Neutrophil (primary cell): ENCODE measurements at regions not wholly inside any gene's neighbourhood (a gene's known extent, or its start where the extent isn't known, plus 50 kb on each side); places are given as distances from the start of the nearest gene placed in this dataset.

Source experiments
- H3K27ac ChIP-seq: fragments of 200-600 bp; sonication (generic); 2 replicates; pipeline ENCODE4 v1.5.1; 2016; ENCODE audit warnings: mild to moderate bottlenecking, moderate library complexity
- H3K27me3 ChIP-seq: fragments of 200-600 bp; sonication (generic); 2 replicates; pipeline ENCODE4 v1.6.0; 2016; ENCODE audit warnings: mild to moderate bottlenecking
- H3K36me3 ChIP-seq: fragments of 200-600 bp; sonication (generic); 2 replicates; pipeline ENCODE4 v1.5.1; 2017
- H3K4me1 ChIP-seq, 2 experiments: fragments of 200-600 bp in 1 of 2; sonication (generic) in 1 of 2; 1 replicate in 1 of 2; 2 replicates in 1 of 2; pipeline versions ENCODE4 v1.5.1 to v1.6.1; 2013 to 2016; ENCODE audit warnings: low read depth in 1 of 2, low read length in 1 of 2, mild to moderate bottlenecking in 1 of 2, moderate library complexity in 1 of 2; ENCODE audit not compliant: control insufficient read depth in 1 of 2, insufficient read depth in 1 of 2
- H3K4me3 ChIP-seq, 2 experiments: fragments of 200-600 bp in 1 of 2; sonication (generic) in 1 of 2; 1 replicate in 1 of 2; 2 replicates in 1 of 2; pipeline ENCODE4 v1.5.1; 2013 to 2016; ENCODE audit warnings: low read depth in 1 of 2, low read length in 1 of 2, mild to moderate bottlenecking in 1 of 2, moderate library complexity in 1 of 2
- H3K9me3 ChIP-seq: fragments of 200-600 bp; sonication (generic); 2 replicates; pipeline ENCODE4 v1.5.1; 2016
- CTCF ChIP-seq: fragments of 200-600 bp; sonication (generic); IDR thresholded peaks from 2 replicates; pipeline ENCODE4 v1.5.1; 2016; ENCODE audit warnings: antibody characterized with exemption

GRCh38 chr7:80047856-80048459, 86.7 kb upstream of the GNAI1 start:
- no peaks in the 10 kb centered on the region for H3K9me3 ChIP-seq
- no peaks in the 10 kb centered on the region for H3K27me3 ChIP-seq
- no peak overlapping the region for H3K27ac ChIP-seq
- no peak overlapping the region for H3K4me3 ChIP-seq
- no peaks in the 10 kb centered on the region for H3K4me1 ChIP-seq
- H3K36me3 ChIP-seq: no peaks in the 10 kb centered on the region
- TF ChIP-seq CTCF: no peak

DNA sequence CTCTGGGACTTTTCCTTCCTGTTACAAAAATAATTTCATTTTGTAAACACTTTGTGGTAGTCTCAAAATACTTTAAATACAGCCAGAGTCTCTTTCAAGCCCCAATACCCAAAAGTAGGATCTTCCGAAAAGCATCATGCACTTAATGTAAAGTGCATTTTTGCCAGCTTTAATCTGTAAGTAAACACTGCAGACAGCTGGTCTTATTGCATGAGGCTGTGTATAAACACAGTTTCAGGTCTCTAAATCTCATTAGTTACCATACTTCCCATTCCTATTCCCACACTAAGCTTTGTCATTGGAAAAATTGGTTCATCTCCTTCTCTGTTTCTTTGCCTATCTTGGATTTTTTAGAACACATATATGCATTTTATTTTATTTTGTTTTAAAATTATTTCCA, 87.6 kb upstream of the GNAI1 start:
- Histone ChIP-seq H3K4me3 (no peak overlapping the region), H3K9me3 (no peaks in the 10 kb centered on the region), H3K4me1 (no peaks in the 10 kb centered on the region), H3K27me3 (no peaks in the 10 kb centered on the region), H3K36me3 (no peaks in the 10 kb centered on the region), H3K27ac (no peak overlapping the region)
- no peak for TF ChIP-seq CTCF

GRCh38 chr7:80044796-80045195, 89.8 kb upstream of the GNAI1 start:
- Histone ChIP-seq H3K36me3 (no peaks in the 10 kb centered on the region), H3K27me3 (no peaks in the 10 kb centered on the region), H3K27ac (no peak overlapping the region), H3K9me3 (no peaks in the 10 kb centered on the region), H3K4me1 (no peaks in the 10 kb centered on the region), H3K4me3 (no peak overlapping the region)
- TF ChIP-seq CTCF: no peak

DNA sequence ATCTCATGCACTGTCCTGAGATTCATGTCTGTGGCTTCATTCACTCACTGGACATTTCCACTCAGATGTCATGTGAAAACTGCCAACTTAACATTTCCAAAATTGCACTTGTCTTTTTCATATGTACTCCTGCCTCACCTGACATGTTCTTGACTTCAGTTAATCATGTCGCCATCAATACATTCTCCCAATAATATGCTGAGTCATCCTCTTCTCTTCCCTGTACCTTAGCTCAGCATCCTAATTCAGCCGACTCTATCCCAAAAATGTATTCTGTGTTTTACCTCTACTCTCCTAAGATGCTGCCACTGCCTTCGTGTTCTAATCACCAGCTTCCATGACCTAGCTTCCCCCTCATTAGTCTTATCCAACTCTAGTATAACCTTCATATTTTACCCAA, 93.9 kb upstream of the GNAI1 start:
- Histone ChIP-seq H3K4me3 (no peak overlapping the region), H3K27ac (no peak overlapping the region), H3K9me3 (no peaks in the 10 kb centered on the region), H3K27me3 (no peaks in the 10 kb centered on the region), H3K36me3 (no peaks in the 10 kb centered on the region), H3K4me1 (no peaks in the 10 kb centered on the region)
- TF ChIP-seq CTCF: no peak

DNA sequence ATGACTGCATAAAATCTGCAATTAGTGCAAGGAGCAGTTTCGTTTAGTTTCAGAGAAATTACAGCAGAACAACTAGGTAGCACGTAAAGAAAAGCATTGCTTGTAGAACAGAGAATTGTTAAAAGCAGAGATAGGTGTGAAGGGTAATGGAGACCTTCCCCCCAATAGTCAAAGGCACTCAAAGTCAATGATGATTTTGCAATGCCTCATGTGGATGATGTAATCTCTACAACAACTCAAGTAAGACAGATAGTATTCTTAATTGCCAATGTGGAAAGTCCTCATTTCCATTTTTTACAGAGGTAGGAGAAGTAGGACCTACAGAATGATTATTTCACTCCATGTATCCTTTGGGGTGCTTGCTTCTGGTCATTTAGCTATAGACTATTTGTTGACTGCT, 94.3 kb upstream of the GNAI1 start:
- TF ChIP-seq CTCF: no peak
- H3K4me1 ChIP-seq: no peaks in the 10 kb centered on the region

More for the DNA sequence above, 94.3 kb upstream of the GNAI1 start:
- Histone ChIP-seq H3K36me3 (no peaks in the 10 kb centered on the region), H3K27ac (no peak overlapping the region), H3K27me3 (no peaks in the 10 kb centered on the region), H3K4me3 (no peak overlapping the region), H3K9me3 (no peaks in the 10 kb centered on the region)
